B cell (primary cell): ENCODE measurements at regions not wholly inside any gene's neighbourhood (a gene's known extent, or its start where the extent isn't known, plus 50 kb on each side); places are given as distances from the start of the nearest gene placed in this dataset.

Experiments used
- ATAC-seq: fragments of 200-7000 bp; cut with Tn5 transposase; one replicate; pipeline ENCODE4 v1.10.0; 2021; ENCODE audit warnings: low read depth, mild to moderate bottlenecking, moderate number of reproducible peaks, moderate library complexity
- CTCF ChIA-PET: fragments of 350-600 bp; sonication (Branson Sonifier 250); formaldehyde crosslinking; loops from one replicate; lab custom pipeline; 2021; ENCODE audit warnings: antibody characterized with exemption, inconsistent platforms; lab: Charles Lee
- POLR2A ChIA-PET: fragments of 350-600 bp; sonication (Branson Sonifier 250); formaldehyde crosslinking; loops from one replicate; lab custom pipeline; 2021; ENCODE audit warnings: antibody characterized with exemption; lab: Charles Lee
- DNase-seq: peaks from one replicate; pipeline ENCODE4 v3.0.0; 2013
- H2AFZ ChIP-seq: 2 replicates; pipeline ENCODE4 v1.6.1; 2012; ENCODE audit warnings: mild to moderate bottlenecking, low read depth, low read length; ENCODE audit not compliant: insufficient read depth, poor library complexity, severe bottlenecking
- H3K27ac ChIP-seq, 2 donors: 1 replicate in 1 of 2; 2 replicates in 1 of 2; pipeline ENCODE4 v1.5.1; 2012 to 2013; ENCODE audit warnings: low read length in 2 of 2, mild to moderate bottlenecking in 2 of 2, moderate library complexity in 1 of 2
- H3K27me3 ChIP-seq, 4 experiments: fragments of 200-600 bp in 1 of 4; sonication (generic) in 1 of 4; replicated peaks in 1 of 4; 1 replicate in 2 of 4; 2 replicates in 2 of 4; pipeline versions ENCODE4 v1.6.1 to v1.7.0; 2013 to 2016; ENCODE audit warnings: low read length in 3 of 4, mild to moderate bottlenecking in 2 of 4, mixed read lengths in 1 of 4, moderate library complexity in 1 of 4; ENCODE audit not compliant: insufficient read depth in 4 of 4, control insufficient read depth in 3 of 4; ENCODE audit errors: control extremely low read depth in 1 of 4
- H3K36me3 ChIP-seq, 2 experiments: replicated peaks in 1 of 2; 1 replicate in 1 of 2; 2 replicates in 1 of 2; pipeline versions ENCODE4 v1.6.1 to v1.7.1; 2013; ENCODE audit warnings: low read length in 1 of 2; ENCODE audit not compliant: insufficient read depth in 2 of 2, control insufficient read depth in 1 of 2; ENCODE audit errors: control extremely low read depth in 1 of 2, extremely low read depth in 1 of 2
- H3K4me1 ChIP-seq, 2 donors: fragments of 200-600 bp in 1 of 2; sonication (generic) in 1 of 2; 1 replicate in 1 of 2; 2 replicates in 1 of 2; pipeline versions ENCODE4 v1.5.1 to v1.6.1; 2013 to 2017; ENCODE audit warnings: low read length in 2 of 2; ENCODE audit not compliant: control insufficient read depth in 2 of 2, insufficient read depth in 2 of 2
- H3K4me2 ChIP-seq: replicated peaks from 2 replicates; pipeline ENCODE3; 2012; ENCODE audit warnings: mild to moderate bottlenecking, low read depth, low read length; ENCODE audit not compliant: poor library complexity, severe bottlenecking
- H3K4me3 ChIP-seq, 5 experiments: fragments of 200-600 bp in 1 of 5; sonication (generic) in 1 of 5; 1 replicate in 3 of 5; 2 replicates in 2 of 5; pipeline versions ENCODE4 v1.5.1 to v1.7.0; 2011 to 2016; ENCODE audit warnings: low read length in 4 of 5, mild to moderate bottlenecking in 4 of 5, low read depth in 2 of 5, control low read depth in 1 of 5, moderate library complexity in 1 of 5; ENCODE audit not compliant: insufficient read depth in 1 of 5; ENCODE audit errors: control extremely low read depth in 1 of 5, extremely low read depth in 1 of 5
- H3K79me2 ChIP-seq: fragments of 200-600 bp; sonication (generic); one replicate; pipeline ENCODE4 v1.6.0; 2016; ENCODE audit warnings: low read length; ENCODE audit not compliant: control insufficient read depth, insufficient read depth
- H3K9ac ChIP-seq: fragments of 200-600 bp; sonication (generic); 2 replicates; pipeline ENCODE4 v1.6.1; 2017; ENCODE audit warnings: mild to moderate bottlenecking, low read length, moderate library complexity
- H3K9me3 ChIP-seq, 3 donors: one replicate each; pipeline versions ENCODE4 v1.6.1 to v1.7.1; 2013; ENCODE audit warnings: low read length in 2 of 3; ENCODE audit not compliant: control insufficient read depth in 2 of 3, insufficient read depth in 1 of 3; ENCODE audit errors: control extremely low read depth in 1 of 3
- H4K20me1 ChIP-seq: 2 replicates; pipeline ENCODE4 v1.6.0; 2012; ENCODE audit warnings: mild to moderate bottlenecking, low read length; ENCODE audit not compliant: insufficient read depth, control insufficient read depth, poor library complexity, severe bottlenecking
- H3K27ac Mint-ChIP-seq: one replicate; pipeline ENCODE4 v1.8.0; 2021; ENCODE audit warnings: mixed read lengths
- H3K27me3 Mint-ChIP-seq: one replicate; pipeline ENCODE4 v1.8.0; 2021; ENCODE audit warnings: mixed read lengths
- H3K4me1 Mint-ChIP-seq: one replicate; pipeline ENCODE4 v1.8.0; 2021; ENCODE audit warnings: mixed read lengths
- H3K4me3 Mint-ChIP-seq: one replicate; pipeline ENCODE4 v1.8.0; 2021; ENCODE audit warnings: mixed read lengths
- H3K9me3 Mint-ChIP-seq: one replicate; pipeline ENCODE4 v1.8.0; 2022; ENCODE audit warnings: mixed read lengths; ENCODE audit not compliant: insufficient read depth
- EZH2 ChIP-seq: IDR thresholded peaks from 2 replicates; pipeline ENCODE4 v1.6.1; 2012; ENCODE audit warnings: borderline replicate concordance, low read depth, mild to moderate bottlenecking, moderate library complexity, low read length; ENCODE audit not compliant: insufficient read depth, poor library complexity, severe bottlenecking
- WGBS: methylation state at CpG from one replicate; pipeline ENCODE4 v1.1.5; 2013; ENCODE audit warnings: missing lambda C conversion rate; ENCODE audit not compliant: insufficient coverage; 5-methylcytosine and 5-hydroxymethylcytosine counted together
- intact Hi-C: fragments of 100-400 bp; cut with micrococcal nuclease; formaldehyde crosslinking; loops from one replicate; pipeline ENCODE4 v1.10.0; 2022
- TF ChIP-seq, protein P1 (sequence below): fragments of 200-600 bp; IDR thresholded peaks from one replicate; pipeline ENCODE4 v1.8.0; 2022; ENCODE audit warnings: antibody characterized with exemption, mild to moderate bottlenecking

DNA sequence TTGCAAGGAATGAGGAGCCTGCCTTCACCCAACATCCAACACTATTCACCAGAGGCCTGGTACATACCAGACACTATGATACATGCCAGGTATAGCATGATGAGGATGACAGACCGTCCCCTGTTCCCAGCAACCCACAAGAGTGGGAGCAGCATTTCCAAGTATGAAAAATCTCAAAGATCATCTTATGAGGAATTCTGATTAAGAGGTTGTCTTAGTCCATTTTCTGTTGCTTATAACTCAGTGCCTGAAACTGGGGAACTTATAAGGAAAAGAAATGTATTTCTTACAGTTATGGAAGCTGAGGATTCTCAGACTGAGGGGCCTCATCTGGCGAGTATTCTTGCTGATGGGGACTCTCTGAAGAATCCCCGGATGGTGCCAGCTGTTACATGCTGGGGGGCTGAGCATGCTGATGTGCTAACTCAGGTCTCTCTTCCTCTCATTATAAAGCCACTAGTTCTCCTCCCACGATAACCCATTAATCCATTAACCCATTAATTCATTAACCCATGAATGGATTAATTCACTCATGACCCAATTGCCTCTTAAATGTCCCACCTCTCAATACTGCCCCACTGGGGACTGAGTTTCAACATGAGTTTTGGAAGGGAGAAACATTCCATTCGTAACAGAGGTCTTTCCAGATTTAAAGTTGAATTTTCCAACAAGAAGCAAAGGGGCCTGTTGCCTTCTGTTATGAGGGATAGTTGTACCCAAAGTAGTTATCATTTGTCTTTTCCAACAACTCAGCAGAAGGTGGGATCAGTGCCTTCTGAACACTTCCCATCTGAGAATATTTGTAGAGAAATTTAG, 173.9 kb downstream of the HERPUD2 start:
- Histone ChIP-seq H3K9me3 (no peaks in the 10 kb centered on the region), H3K4me1 (no peaks in the 10 kb centered on the region), H3K9ac (no peak overlapping the region), H3K4me2 (no peak overlapping the region), H3K27me3 (peaks cover 0 to 11% (median 5%) of the 10 kb centered on the region in 4 experiments), H3K36me3 (no peaks in the 10 kb centered on the region), H4K20me1 (no peaks in the 10 kb centered on the region), H3K27ac (no peak overlapping the region), H2AFZ (no peak overlapping the region), H3K79me2 (no peaks in the 10 kb centered on the region), H3K4me3 (no peak overlapping the region)
- DNase-seq, result no peak
- CTCF ChIA-PET, result interaction anchor here (0.8 to 1.6 kb wide), 5 partner anchors 11 to 697 kb away, joined by 3 to 10 read pairs (median 3); no protein-coding TSS in a partner anchor
- H3K4me3 Mint-ChIP-seq, result no peak overlapping the region
- H3K27ac Mint-ChIP-seq, result no peak overlapping the region
- intact Hi-C loops, result no loop called here
- no peaks in the 10 kb centered on the region for H3K9me3 Mint-ChIP-seq
- POLR2A ChIA-PET, result no interaction called here
- no peak for TF ChIP-seq EZH2
- TF ChIP-seq, protein P1, sequence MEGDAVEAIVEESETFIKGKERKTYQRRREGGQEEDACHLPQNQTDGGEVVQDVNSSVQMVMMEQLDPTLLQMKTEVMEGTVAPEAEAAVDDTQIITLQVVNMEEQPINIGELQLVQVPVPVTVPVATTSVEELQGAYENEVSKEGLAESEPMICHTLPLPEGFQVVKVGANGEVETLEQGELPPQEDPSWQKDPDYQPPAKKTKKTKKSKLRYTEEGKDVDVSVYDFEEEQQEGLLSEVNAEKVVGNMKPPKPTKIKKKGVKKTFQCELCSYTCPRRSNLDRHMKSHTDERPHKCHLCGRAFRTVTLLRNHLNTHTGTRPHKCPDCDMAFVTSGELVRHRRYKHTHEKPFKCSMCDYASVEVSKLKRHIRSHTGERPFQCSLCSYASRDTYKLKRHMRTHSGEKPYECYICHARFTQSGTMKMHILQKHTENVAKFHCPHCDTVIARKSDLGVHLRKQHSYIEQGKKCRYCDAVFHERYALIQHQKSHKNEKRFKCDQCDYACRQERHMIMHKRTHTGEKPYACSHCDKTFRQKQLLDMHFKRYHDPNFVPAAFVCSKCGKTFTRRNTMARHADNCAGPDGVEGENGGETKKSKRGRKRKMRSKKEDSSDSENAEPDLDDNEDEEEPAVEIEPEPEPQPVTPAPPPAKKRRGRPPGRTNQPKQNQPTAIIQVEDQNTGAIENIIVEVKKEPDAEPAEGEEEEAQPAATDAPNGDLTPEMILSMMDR, result no peak
- H3K27me3 Mint-ChIP-seq, result peaks cover 21% of the 10 kb centered on the region
- peaks cover 4% of the 10 kb centered on the region for H3K4me1 Mint-ChIP-seq
- no peak for ATAC-seq
- whole genome bisulfite sequencing, result 94% methylated on average over 2 of the region's 5 CpGs
